Choroid plexus epithelial cell (primary cell): ENCODE measurements at regions not wholly inside any gene's neighbourhood (a gene's known extent, or its start where the extent isn't known, plus 50 kb on each side); places are given as distances from the start of the nearest gene placed in this dataset.
A peak's percentile ranks its signal among the peaks of the same experiment; 100 is the strongest.

ENCODE experiments used
- DNase-seq: peaks from one replicate; pipeline ENCODE4 v3.0.0-alpha.2; 2010; ENCODE audit warnings: low read depth
- H3K4me3 ChIP-seq: 2 replicates; pipeline ENCODE4 v1.5.1; 2011; ENCODE audit warnings: low read depth, mild to moderate bottlenecking, control low read depth, low read length, moderate library complexity
- TF ChIP-seq, protein P1 (sequence below): conservative IDR thresholded peaks from 2 replicates; pipeline ENCODE4 v1.5.1; 2011; ENCODE audit warnings: low read depth, mild to moderate bottlenecking, control low read depth, inconsistent platforms, low read length, moderate library complexity

DNA sequence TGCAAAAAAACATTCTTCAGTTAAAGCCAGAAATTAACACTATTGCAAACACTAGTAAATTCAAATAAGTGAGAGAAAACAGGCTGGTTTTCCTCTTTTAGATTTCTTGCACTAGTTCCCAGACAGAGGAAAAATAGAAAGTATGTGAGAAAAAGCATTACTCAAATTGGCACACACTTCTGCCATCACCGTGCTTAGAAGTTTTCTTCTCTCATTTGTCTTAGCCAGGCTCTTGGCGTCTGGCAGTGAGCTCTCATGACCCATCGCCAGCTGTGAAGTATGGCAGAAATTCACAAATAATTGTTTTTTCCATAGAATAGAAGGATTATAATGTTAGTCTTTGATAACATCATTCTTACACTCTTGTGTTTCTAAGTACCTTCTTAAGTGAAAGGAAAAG lies 515.9 kb downstream of the GBE1 start:
- H3K4me3 ChIP-seq: no peak overlapping the region
- TF ChIP-seq, protein P1, sequence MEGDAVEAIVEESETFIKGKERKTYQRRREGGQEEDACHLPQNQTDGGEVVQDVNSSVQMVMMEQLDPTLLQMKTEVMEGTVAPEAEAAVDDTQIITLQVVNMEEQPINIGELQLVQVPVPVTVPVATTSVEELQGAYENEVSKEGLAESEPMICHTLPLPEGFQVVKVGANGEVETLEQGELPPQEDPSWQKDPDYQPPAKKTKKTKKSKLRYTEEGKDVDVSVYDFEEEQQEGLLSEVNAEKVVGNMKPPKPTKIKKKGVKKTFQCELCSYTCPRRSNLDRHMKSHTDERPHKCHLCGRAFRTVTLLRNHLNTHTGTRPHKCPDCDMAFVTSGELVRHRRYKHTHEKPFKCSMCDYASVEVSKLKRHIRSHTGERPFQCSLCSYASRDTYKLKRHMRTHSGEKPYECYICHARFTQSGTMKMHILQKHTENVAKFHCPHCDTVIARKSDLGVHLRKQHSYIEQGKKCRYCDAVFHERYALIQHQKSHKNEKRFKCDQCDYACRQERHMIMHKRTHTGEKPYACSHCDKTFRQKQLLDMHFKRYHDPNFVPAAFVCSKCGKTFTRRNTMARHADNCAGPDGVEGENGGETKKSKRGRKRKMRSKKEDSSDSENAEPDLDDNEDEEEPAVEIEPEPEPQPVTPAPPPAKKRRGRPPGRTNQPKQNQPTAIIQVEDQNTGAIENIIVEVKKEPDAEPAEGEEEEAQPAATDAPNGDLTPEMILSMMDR: no peak
- peak; percentile 8 for DNase-seq

DNA sequence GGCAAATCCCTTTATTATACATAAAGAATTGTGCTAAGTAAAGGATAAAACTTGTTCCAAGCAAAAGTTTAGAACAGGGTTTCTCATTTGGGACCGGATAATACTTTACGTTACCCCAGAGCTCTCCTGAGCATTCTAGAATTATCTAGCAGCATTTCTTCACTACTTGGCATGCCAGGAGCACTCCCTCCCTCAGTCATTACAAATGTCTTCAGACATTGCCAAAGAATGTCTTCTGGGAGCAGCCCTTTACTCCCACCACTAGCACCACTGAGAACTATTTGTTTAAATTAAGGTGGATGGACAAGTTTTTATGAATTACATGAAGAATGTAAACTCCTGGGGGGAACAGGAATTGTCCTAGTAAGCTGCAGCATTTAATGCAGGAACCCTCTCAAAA lies 516.4 kb downstream of the GBE1 start:
- H3K4me3 ChIP-seq: no peak overlapping the region
- TF ChIP-seq, protein P1: no peak
- DNase-seq: peak; percentile 63

DNA sequence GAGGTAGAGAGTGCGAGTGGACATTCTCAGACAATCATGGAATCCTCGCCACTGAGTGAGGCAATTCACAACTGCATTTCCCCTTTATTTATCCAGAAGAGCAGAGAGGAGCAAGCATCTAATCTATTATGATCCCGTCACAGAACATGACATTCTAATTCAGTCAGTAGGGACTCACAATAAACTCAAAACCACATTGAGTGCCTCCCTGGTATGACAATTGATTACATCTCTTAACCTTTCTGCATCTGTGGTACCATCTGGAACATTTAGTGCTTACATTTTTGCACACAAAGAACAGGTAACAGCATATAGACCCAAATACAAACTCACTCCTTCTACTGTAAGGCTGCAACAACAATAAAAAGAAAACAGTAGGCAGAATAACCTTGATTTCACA lies 517.2 kb downstream of the GBE1 start:
- no peak overlapping the region for H3K4me3 ChIP-seq
- TF ChIP-seq, protein P1: no peak
- no peak for DNase-seq

DNA sequence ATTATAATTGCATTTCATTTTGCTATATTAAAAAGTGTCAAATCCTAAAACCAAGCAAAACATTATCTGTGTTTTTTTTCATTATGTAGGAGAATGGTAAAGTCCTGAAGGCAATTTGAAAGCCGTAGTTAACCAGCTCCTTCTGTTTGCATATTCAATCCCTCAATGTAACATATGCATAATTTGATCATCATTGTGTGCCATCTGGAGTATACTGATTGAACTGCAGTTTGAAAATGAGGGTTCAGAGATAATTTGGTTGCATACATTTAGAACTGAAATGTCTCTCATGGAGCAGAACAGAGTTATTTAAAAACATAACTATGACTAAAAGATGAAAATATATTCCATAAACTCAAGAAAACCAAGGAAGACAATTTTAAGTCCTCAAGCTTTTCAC lies 518.6 kb downstream of the GBE1 start:
- peak; percentile 66 for DNase-seq
- TF ChIP-seq, protein P1: peak; percentile 65
- H3K4me3 ChIP-seq: no peak overlapping the region

DNA sequence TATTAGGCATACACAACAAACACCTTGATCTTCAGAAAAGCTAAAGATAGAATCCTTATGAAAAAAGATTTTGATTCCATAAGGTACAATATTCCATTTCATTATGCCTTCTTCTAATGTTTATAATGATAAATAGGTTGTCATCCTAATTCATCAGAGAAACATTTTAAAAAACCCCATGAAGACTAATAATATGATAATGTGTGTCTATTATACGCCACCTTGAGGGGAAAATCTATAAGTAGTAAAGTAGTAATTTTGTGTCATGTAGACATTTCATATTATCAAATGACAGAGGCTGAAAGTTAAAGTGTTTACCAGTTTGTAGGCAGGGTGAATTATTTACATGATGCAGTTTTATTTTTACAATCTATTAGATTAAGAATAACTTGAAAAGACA lies 524.3 kb downstream of the GBE1 start:
- TF ChIP-seq, protein P1: no peak
- no peak overlapping the region for H3K4me3 ChIP-seq
- DNase-seq: no peak

DNA sequence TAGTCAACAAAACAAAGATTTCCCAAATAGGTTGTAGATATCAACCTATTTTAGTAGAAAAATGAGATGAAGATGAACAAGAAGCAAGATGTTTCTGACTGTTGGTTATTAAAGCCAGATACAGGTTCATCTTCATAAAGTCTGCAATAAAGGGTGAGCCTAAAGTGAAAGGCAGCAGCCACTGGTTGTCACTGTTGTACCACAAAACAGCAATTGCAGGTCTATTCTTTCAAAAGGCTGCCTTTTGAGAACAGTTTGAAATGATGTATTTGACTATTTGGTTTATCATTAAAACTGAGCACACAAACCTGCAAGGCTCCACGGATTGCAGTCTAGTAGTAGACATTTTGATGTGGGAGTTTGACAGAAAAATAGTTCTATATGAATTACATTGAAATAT lies 543.4 kb downstream of the GBE1 start:
- H3K4me3 ChIP-seq: no peak overlapping the region
- TF ChIP-seq, protein P1: peak; percentile 88
- DNase-seq: peak; percentile 81

DNA sequence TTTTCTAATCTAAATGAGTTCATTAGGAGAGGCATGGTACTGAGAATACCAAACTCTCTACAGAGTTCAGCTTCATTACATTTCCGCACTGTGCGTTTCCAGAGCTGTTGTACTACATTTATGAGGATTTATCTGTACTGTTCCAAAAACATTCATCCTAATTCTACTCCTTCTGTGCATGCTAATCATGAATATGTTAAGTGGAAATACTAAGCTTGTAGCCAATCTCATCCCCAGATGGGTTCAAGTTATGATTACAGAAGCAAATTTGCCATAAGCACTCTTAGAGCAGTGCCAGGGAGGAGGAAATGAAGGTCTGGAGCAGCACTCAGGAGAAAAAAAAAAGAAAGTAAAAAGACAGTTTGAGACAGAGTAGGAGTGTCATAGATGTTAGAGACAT lies 544.3 kb downstream of the GBE1 start:
- DNase-seq: no peak
- H3K4me3 ChIP-seq: no peak overlapping the region
- TF ChIP-seq, protein P1: no peak
